GM18498 (cell line): ENCODE measurements at regions not wholly inside any gene's neighbourhood (a gene's known extent, or its start where the extent isn't known, plus 50 kb on each side); places are given as distances from the start of the nearest gene placed in this dataset.
"Not testable (repeated sequence)": the region's sequence is repeated elsewhere in the genome, so short reads cannot be mapped to it uniquely, and the experiment has no call there.

ENCODE experiments used
- ATAC-seq: cut with Tn5 transposase; IDR thresholded peaks from one replicate; pipeline ENCODE4 v1.9.1; 2021; ENCODE audit warnings: mild to moderate bottlenecking, moderate library complexity; ENCODE audit not compliant: unreplicated experiment

- ATAC-seq: no peak
Observed at GRCh38 chr4:171378323-171378722, 434.9 kb upstream of the GALNTL6 start.

GRCh38 chr4:171376724-171377123, 436.5 kb upstream of the GALNTL6 start:
- no peak for ATAC-seq

- no peak for ATAC-seq
Observed at GRCh38 chr4:171353535-171353934, 459.7 kb upstream of the GALNTL6 start.

GRCh38 chr4:171348090-171348489, 465.1 kb upstream of the GALNTL6 start:
- no peak for ATAC-seq

GRCh38 chr4:171342646-171343045, 470.6 kb upstream of the GALNTL6 start:
- no peak for ATAC-seq

GRCh38 chr4:171340258-171340657, 472.9 kb upstream of the GALNTL6 start:
- no peak for ATAC-seq

- ATAC-seq: peak; percentile 60
Observed at GRCh38 chr4:171334549-171334948, 478.7 kb upstream of the GALNTL6 start.

- no peak for ATAC-seq
Observed at GRCh38 chr4:171308661-171309060, 504.5 kb upstream of the GALNTL6 start.

GRCh38 chr4:171298048-171298718, 515.0 kb upstream of the GALNTL6 start:
- ATAC-seq: not testable (repeated sequence)

GRCh38 chr4:171288816-171289432, 524.3 kb upstream of the GALNTL6 start:
- no peak for ATAC-seq

GRCh38 chr4:171281359-171281758, 531.8 kb upstream of the GALNTL6 start:
- ATAC-seq: no peak

GRCh38 chr4:171279131-171279530, 534.1 kb upstream of the GALNTL6 start:
- no peak for ATAC-seq

GRCh38 chr4:171266671-171267070, 546.5 kb upstream of the GALNTL6 start:
- no peak for ATAC-seq

- ATAC-seq: no peak
Observed at GRCh38 chr4:171265190-171265818, 547.9 kb upstream of the GALNTL6 start.

- ATAC-seq: no peak
Observed at GRCh38 chr4:171256223-171256622, 557.0 kb upstream of the GALNTL6 start.

- ATAC-seq: no peak
Observed at GRCh38 chr4:171246948-171247347, 566.3 kb upstream of the GALNTL6 start.

- ATAC-seq: no peak
Observed at GRCh38 chr4:171242831-171243230, 570.4 kb upstream of the GALNTL6 start.

GRCh38 chr4:171239196-171239595, 574.0 kb upstream of the GALNTL6 start:
- no peak for ATAC-seq

GRCh38 chr4:171235521-171235920, 577.7 kb upstream of the GALNTL6 start:
- ATAC-seq: no peak

GRCh38 chr4:171229354-171229753, 583.9 kb upstream of the GALNTL6 start:
- ATAC-seq: not testable (repeated sequence)

- no peak for ATAC-seq
Observed at GRCh38 chr4:171221181-171221580, 592.0 kb upstream of the GALNTL6 start.

- no peak for ATAC-seq
Observed at GRCh38 chr4:171203425-171203824, 609.8 kb upstream of the GALNTL6 start.
